ENCODE measurements at regions not wholly inside any gene's neighbourhood (a gene's known extent, or its start where the extent isn't known, plus 50 kb on each side); places are given as distances from the start of the nearest gene placed in this dataset.

GRCh38 chr11:128318856-128319474 is 268.4 kb downstream of the ETS1 start:
- TF ChIP-seq POLR2A (IDR thresholded peaks at IDR 0.05) = no peak
- TF ChIP-seq CTCF (IDR thresholded peaks at IDR 0.05) = no peak
- Histone ChIP-seq H3K36me3 (replicated peaks in 1 of 2; ENCODE audit: insufficient read depth in 1 of 2, low read depth in 2 of 2) (no peaks in the 10 kb centered on the region), H3K9me3 (no peaks in the 10 kb centered on the region), H3K27me3 (no peaks in the 10 kb centered on the region), H3K27ac (no peak overlapping the region), H3K4me3 (no peak overlapping the region), H3K4me1 (no peaks in the 10 kb centered on the region)
- intact Hi-C loops (cut with DNase I) = no loop called here
- DNase-seq (no peak), ATAC-seq (no peak)
- 69 to 71% methylated on average over 8 of the region's 8 CpGs for WGBS, 2 donors

GRCh38 chr11:128316541-128317227 is 270.7 kb downstream of the ETS1 start:
- intact Hi-C loops (cut with DNase I) = no loop called here
- H3K27me3 ChIP-seq = no peaks in the 10 kb centered on the region
- no peaks in the 10 kb centered on the region for H3K4me1 ChIP-seq
- H3K4me3 ChIP-seq = no peak overlapping the region
- no peak for DNase-seq
- 57 to 58% methylated on average over 4 of the region's 4 CpGs for WGBS, 2 donors
- ATAC-seq = no peak
- TF ChIP-seq POLR2A (IDR thresholded peaks at IDR 0.05) (no peak), CTCF (IDR thresholded peaks at IDR 0.05) (no peak)
- no peaks in the 10 kb centered on the region for H3K36me3 ChIP-seq (replicated peaks in 1 of 2; ENCODE audit: insufficient read depth in 1 of 2, low read depth in 2 of 2)
- H3K9me3 ChIP-seq = no peaks in the 10 kb centered on the region
- no peak overlapping the region for H3K27ac ChIP-seq

- Histone ChIP-seq H3K4me3 (no peak overlapping the region), H3K4me1 (no peaks in the 10 kb centered on the region), H3K27ac (no peak overlapping the region), H3K9me3 (no peaks in the 10 kb centered on the region), H3K36me3 (replicated peaks in 1 of 2; ENCODE audit: insufficient read depth in 1 of 2, low read depth in 2 of 2) (no peaks in the 10 kb centered on the region), H3K27me3 (no peaks in the 10 kb centered on the region)
- TF ChIP-seq POLR2A (IDR thresholded peaks at IDR 0.05) (no peak), CTCF (IDR thresholded peaks at IDR 0.05) (no peak)
- ATAC-seq (no peak), DNase-seq (no peak)
- intact Hi-C loops (cut with DNase I) = no loop called here
- WGBS, 2 donors = 64 to 77% methylated on average over 3 of the region's 3 CpGs
Measured at GRCh38 chr11:128315933-128316332, 271.4 kb downstream of the ETS1 start.

- Histone ChIP-seq H3K27me3 (no peaks in the 10 kb centered on the region), H3K27ac (no peak overlapping the region), H3K4me3 (no peak overlapping the region), H3K36me3 (replicated peaks in 1 of 2; ENCODE audit: insufficient read depth in 1 of 2, low read depth in 2 of 2) (no peaks in the 10 kb centered on the region), H3K4me1 (no peaks in the 10 kb centered on the region), H3K9me3 (no peaks in the 10 kb centered on the region)
- DNase-seq (no peak), ATAC-seq (no peak)
- TF ChIP-seq POLR2A (IDR thresholded peaks at IDR 0.05) (no peak), CTCF (IDR thresholded peaks at IDR 0.05) (no peak)
- intact Hi-C loops (cut with DNase I) = no loop called here
- 93 to 100% methylated on average over 1 of the region's 1 CpG for WGBS, 2 donors
Measured at GRCh38 chr11:128313931-128314330, 273.4 kb downstream of the ETS1 start.

Measured in body of pancreas (tissue), 4 donors.